Chondrocyte (in vitro differentiated cells): ENCODE measurements at regions not wholly inside any gene's neighbourhood (a gene's known extent, or its start where the extent isn't known, plus 50 kb on each side); places are given as distances from the start of the nearest gene placed in this dataset.

Source experiments
- DNase-seq: peaks from one replicate; pipeline ENCODE4 v3.0.0; 2021; ENCODE audit warnings: mixed read lengths, low spot score
- H3K27ac Mint-ChIP-seq: one replicate; pipeline ENCODE4 v1.8.0; 2021; ENCODE audit warnings: mild to moderate bottlenecking, moderate library complexity, mixed read lengths; ENCODE audit not compliant: unreplicated experiment
- H3K27me3 Mint-ChIP-seq: 2 replicates; pipeline ENCODE4 v1.8.0; 2021; ENCODE audit warnings: low read depth, mixed read lengths
- H3K36me3 Mint-ChIP-seq: 2 replicates; pipeline ENCODE4 v1.8.0; 2021; ENCODE audit warnings: low read depth, mixed read lengths
- H3K4me1 Mint-ChIP-seq: 2 replicates; pipeline ENCODE4 v1.8.0; 2021; ENCODE audit warnings: low read depth, mild to moderate bottlenecking, mixed read lengths
- H3K4me3 Mint-ChIP-seq: one replicate; pipeline ENCODE4 v1.8.0; 2021; ENCODE audit warnings: mild to moderate bottlenecking, moderate library complexity, mixed read lengths; ENCODE audit not compliant: unreplicated experiment
- H3K9me3 Mint-ChIP-seq: 2 replicates; pipeline ENCODE4 v1.8.0; 2021; ENCODE audit warnings: low read depth, mixed read lengths
- TF ChIP-seq, protein P1 (sequence below): fragments of 200-600 bp; sonication (generic); IDR thresholded peaks from 2 replicates; pipeline ENCODE4 v1.5.0; 2021; ENCODE audit warnings: antibody characterized with exemption, mild to moderate bottlenecking, moderate library complexity

DNA sequence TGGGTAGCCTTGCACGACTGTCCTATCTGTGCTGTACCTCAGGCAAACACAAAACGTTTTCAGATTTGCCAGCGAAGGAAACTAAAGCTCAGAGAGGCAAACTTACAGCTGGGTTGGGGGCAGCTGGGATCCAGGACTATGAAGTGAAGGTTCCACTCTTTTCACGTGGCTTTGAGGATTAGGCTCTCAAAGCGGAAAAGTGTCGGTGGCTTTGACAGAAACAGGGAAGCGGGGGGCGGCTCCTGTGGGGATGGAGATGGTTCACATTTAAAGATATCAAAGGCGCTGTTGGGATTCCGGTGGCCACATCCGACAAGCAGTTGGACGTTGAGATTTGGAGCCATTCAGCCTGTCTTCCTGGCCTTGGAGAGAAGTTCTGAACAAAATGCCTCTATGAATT, 958.3 kb upstream of the ZNF722 start:
- peaks cover 69% of the 10 kb centered on the region for H3K9me3 Mint-ChIP-seq
- no peak overlapping the region for H3K4me3 Mint-ChIP-seq
- H3K4me1 Mint-ChIP-seq = no peaks in the 10 kb centered on the region
- TF ChIP-seq, protein P1, sequence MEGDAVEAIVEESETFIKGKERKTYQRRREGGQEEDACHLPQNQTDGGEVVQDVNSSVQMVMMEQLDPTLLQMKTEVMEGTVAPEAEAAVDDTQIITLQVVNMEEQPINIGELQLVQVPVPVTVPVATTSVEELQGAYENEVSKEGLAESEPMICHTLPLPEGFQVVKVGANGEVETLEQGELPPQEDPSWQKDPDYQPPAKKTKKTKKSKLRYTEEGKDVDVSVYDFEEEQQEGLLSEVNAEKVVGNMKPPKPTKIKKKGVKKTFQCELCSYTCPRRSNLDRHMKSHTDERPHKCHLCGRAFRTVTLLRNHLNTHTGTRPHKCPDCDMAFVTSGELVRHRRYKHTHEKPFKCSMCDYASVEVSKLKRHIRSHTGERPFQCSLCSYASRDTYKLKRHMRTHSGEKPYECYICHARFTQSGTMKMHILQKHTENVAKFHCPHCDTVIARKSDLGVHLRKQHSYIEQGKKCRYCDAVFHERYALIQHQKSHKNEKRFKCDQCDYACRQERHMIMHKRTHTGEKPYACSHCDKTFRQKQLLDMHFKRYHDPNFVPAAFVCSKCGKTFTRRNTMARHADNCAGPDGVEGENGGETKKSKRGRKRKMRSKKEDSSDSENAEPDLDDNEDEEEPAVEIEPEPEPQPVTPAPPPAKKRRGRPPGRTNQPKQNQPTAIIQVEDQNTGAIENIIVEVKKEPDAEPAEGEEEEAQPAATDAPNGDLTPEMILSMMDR = no peak
- DNase-seq = peak; percentile 52
- H3K27ac Mint-ChIP-seq = no peak overlapping the region
- no peaks in the 10 kb centered on the region for H3K27me3 Mint-ChIP-seq
- peaks cover 3% of the 10 kb centered on the region for H3K36me3 Mint-ChIP-seq

DNA sequence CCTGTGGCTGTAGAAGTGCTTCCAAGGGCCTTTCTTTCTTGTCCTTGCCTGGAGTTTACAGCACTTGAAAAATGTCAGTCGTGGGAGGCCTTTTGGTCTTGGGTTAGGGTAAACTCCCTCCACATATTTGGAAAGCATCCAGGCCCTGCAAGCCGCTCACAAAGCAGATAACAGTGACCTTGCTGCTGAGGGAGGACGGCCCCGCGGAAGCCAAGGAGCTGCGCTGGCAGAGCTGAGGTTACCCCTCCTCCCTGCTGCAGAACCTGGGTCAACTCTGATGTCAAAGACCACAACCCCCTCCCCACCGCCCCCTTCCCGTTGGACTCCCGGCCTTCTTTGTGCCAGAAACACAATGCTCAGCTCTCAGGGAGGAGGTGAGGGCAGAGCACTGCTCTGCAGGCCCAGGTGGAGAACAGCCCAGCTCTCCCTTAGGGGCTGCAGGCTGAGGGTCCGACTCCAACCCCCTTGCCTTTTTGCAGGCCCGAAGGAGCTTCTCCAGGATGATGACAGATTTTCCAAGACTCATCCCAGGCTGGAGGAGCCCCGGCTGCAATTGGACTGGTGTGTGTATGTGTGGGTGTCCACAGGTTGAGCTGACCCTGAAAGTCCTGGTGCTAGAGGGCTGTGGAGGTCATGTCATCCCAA, 957.6 kb upstream of the ZNF722 start:
- H3K4me3 Mint-ChIP-seq = no peak overlapping the region
- peaks cover 3% of the 10 kb centered on the region for H3K36me3 Mint-ChIP-seq
- H3K9me3 Mint-ChIP-seq = peaks cover 62% of the 10 kb centered on the region
- H3K4me1 Mint-ChIP-seq = no peaks in the 10 kb centered on the region
- peak; percentile 82 for DNase-seq
- TF ChIP-seq, protein P1 = no peak
- no peak overlapping the region for H3K27ac Mint-ChIP-seq
- H3K27me3 Mint-ChIP-seq = no peaks in the 10 kb centered on the region

DNA sequence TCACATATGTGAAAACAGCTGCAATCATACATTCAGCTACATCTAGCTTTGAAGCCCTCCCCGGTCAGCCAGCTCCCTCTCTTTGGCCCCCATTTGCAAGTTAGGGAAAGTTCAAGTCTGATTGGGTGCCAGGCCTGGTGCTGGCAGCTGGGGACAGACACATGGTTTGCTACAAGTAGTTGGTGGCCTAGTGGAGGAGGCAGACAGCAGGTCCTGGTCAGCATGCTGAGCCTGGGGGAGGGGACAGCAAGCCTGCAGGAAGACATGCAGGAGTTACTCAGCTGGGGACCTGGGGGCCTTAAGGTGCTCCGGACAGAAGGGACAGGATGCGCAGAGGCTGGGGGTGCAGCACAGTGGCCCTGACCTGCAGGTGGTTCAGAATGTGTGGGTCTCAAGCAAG, 956.9 kb upstream of the ZNF722 start:
- H3K27ac Mint-ChIP-seq = no peak overlapping the region
- peaks cover 2% of the 10 kb centered on the region for H3K36me3 Mint-ChIP-seq
- no peak overlapping the region for H3K4me3 Mint-ChIP-seq
- no peaks in the 10 kb centered on the region for H3K4me1 Mint-ChIP-seq
- TF ChIP-seq, protein P1 = no peak
- H3K9me3 Mint-ChIP-seq = peaks cover 64% of the 10 kb centered on the region
- peak; percentile 81 for DNase-seq
- no peaks in the 10 kb centered on the region for H3K27me3 Mint-ChIP-seq

DNA sequence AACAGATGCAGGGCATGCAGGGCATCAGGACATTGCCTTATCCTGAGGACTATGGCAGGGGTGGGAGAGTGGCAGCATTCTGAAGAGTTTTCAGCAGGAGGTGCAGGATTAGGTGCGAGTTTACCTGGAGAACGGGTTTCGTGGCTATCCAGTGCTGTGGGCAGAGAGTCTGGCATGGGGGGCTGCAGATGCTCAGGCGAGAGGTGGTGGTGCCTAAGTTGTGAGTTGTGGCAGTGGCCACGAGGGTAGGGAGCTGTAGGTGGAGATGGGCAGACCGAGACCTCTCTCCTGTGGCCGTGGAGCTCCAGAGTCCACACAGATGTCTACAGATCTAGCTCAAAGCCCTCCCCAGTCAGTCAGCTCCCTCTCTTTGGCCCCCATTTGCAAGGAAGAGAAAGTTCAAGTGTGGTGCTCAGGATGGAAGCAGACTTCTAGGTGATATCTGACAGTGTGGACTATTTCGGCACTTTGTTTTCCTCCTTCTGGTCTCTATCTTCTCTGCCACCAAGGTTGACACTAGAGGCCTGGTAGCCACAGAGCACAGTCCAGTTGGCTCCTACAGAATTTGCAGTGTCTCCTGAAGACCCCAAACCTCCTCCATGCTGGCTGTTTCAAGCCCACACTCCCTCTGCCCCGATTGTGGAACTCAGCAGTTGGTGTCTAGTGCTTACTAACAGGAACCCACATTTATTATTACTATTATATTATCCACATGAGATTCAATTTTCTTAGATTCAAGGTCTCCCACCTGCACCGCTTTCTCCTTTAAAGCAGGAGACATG, 955.7 kb upstream of the ZNF722 start:
- Mint-ChIP-seq H3K27me3 (no peaks in the 10 kb centered on the region), H3K4me1 (no peaks in the 10 kb centered on the region), H3K27ac (no peak overlapping the region), H3K36me3 (no peaks in the 10 kb centered on the region), H3K9me3 (peaks cover 65% of the 10 kb centered on the region), H3K4me3 (no peak overlapping the region)
- TF ChIP-seq, protein P1 = no peak
- peak; percentile 71 for DNase-seq

DNA sequence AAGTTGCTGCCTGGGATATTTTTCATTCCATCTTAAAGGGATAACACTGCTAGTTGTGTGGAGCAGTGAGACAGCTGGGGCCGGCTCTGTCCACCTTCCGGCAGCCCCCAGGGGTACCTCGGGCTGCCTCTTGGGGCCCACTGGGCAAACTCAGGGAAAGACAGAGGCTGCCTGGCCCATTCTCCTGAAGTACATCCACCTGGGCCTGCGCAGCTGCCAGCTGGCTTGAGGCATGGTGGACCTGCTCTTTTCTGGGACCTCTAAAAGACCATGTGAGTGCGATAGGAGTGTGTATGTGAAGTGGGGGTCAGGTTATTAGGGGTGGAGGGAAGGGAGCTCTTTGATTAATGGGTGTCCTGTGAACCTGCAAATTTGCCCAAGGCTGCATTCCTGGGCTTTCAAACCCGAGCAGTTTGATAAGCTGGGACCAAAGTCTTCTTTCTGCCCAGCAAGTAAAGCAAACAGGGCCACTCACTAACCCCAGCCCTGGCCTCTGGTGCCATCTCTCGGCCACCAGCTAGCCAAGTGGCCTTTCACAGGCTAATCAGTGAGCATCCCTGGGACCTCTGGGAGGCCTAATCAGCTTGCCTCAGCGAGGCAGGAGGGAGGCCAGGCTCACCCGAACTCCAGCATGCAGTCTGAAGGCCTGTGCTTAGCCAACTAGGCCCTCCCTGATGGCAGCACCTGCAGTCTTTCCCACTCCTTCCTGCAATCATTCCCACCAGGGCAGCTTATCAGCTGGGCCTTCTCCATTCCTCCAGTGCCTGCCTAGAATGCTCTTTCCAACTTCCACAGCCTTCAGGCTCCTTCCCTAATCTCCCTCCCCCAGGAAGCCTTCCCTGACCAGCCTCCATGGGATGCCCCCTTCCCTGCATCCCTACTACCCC, 954.7 kb upstream of the ZNF722 start:
- peaks cover 3% of the 10 kb centered on the region for H3K36me3 Mint-ChIP-seq
- no peak overlapping the region for H3K27ac Mint-ChIP-seq
- H3K9me3 Mint-ChIP-seq = peaks cover 65% of the 10 kb centered on the region
- no peak overlapping the region for H3K4me3 Mint-ChIP-seq
- TF ChIP-seq, protein P1 = no peak
- H3K27me3 Mint-ChIP-seq = no peaks in the 10 kb centered on the region
- peak; percentile 79 for DNase-seq
- H3K4me1 Mint-ChIP-seq = no peaks in the 10 kb centered on the region
